22Rv1 (cell line): ENCODE measurements at regions not wholly inside any gene's neighbourhood (a gene's known extent, or its start where the extent isn't known, plus 50 kb on each side); places are given as distances from the start of the nearest gene placed in this dataset.

Experiments
- ZFX ChIP-seq: fragments of 450-650 bp; IDR thresholded peaks from 2 replicates; pipeline ENCODE4 v1.6.1; 2017; ENCODE audit warnings: antibody characterized with exemption, borderline replicate concordance
- TF ChIP-seq, protein P1 (sequence below): fragments of 450-650 bp; IDR thresholded peaks from 2 replicates; pipeline ENCODE4 v1.5.1; 2017; ENCODE audit warnings: mild to moderate bottlenecking

GRCh38 chr1:29810121-29811120 is 574.1 kb downstream of the PTPRU start:
- TF ChIP-seq, protein P1, sequence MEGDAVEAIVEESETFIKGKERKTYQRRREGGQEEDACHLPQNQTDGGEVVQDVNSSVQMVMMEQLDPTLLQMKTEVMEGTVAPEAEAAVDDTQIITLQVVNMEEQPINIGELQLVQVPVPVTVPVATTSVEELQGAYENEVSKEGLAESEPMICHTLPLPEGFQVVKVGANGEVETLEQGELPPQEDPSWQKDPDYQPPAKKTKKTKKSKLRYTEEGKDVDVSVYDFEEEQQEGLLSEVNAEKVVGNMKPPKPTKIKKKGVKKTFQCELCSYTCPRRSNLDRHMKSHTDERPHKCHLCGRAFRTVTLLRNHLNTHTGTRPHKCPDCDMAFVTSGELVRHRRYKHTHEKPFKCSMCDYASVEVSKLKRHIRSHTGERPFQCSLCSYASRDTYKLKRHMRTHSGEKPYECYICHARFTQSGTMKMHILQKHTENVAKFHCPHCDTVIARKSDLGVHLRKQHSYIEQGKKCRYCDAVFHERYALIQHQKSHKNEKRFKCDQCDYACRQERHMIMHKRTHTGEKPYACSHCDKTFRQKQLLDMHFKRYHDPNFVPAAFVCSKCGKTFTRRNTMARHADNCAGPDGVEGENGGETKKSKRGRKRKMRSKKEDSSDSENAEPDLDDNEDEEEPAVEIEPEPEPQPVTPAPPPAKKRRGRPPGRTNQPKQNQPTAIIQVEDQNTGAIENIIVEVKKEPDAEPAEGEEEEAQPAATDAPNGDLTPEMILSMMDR = no peak
- TF ChIP-seq ZFX = no peak
